Activated CD8-positive, alpha-beta memory T cell treated with anti-CD3 and anti-CD28 coated beads for 4 hours (primary cell): ENCODE measurements at regions not wholly inside any gene's neighbourhood (a gene's known extent, or its start where the extent isn't known, plus 50 kb on each side); places are given as distances from the start of the nearest gene placed in this dataset.

Experiments
- DNase-seq, 2 donors: peaks; one replicate each; pipeline ENCODE4 v3.0.0-alpha.2; 2020; ENCODE audit warnings: low read depth in 2 of 2

- no peak for DNase-seq
These were observed 262.0 kb upstream of the TOPAZ1 start for GRCh38 chr3:43979645-43980044.

- no peak for DNase-seq
These were observed 246.8 kb upstream of the TOPAZ1 start for GRCh38 chr3:43994657-43995546.

GRCh38 chr3:43995547-43996378 is 245.9 kb upstream of the TOPAZ1 start:
- no peak for DNase-seq

GRCh38 chr3:43996379-43997301 is 245.0 kb upstream of the TOPAZ1 start:
- DNase-seq: no peak

GRCh38 chr3:43997316-43997715 is 244.4 kb upstream of the TOPAZ1 start:
- no peak for DNase-seq

- no peak for DNase-seq
These were observed 243.8 kb upstream of the TOPAZ1 start for GRCh38 chr3:43997788-43998369.

GRCh38 chr3:43998370-43998835 is 243.3 kb upstream of the TOPAZ1 start:
- no peak for DNase-seq

- no peak for DNase-seq
These were observed 242.6 kb upstream of the TOPAZ1 start for GRCh38 chr3:43998836-43999727.

- no peak for DNase-seq
These were observed 241.9 kb upstream of the TOPAZ1 start for GRCh38 chr3:43999728-44000319.

- no peak for DNase-seq
These were observed 241.1 kb upstream of the TOPAZ1 start for GRCh38 chr3:44000586-44000985.

GRCh38 chr3:44001072-44001471 is 240.6 kb upstream of the TOPAZ1 start:
- DNase-seq: no peak

- DNase-seq: no peak
These were observed 237.9 kb upstream of the TOPAZ1 start for GRCh38 chr3:44003801-44004200.

GRCh38 chr3:44011680-44012079 is 230.0 kb upstream of the TOPAZ1 start:
- no peak for DNase-seq

- no peak for DNase-seq
These were observed 229.4 kb upstream of the TOPAZ1 start for GRCh38 chr3:44012160-44012899.

GRCh38 chr3:44013967-44014366 is 227.7 kb upstream of the TOPAZ1 start:
- no peak for DNase-seq

- no peak for DNase-seq
These were observed 226.5 kb upstream of the TOPAZ1 start for GRCh38 chr3:44015170-44015569.

GRCh38 chr3:44016818-44017217 is 224.9 kb upstream of the TOPAZ1 start:
- no peak for DNase-seq

- no peak for DNase-seq
These were observed 222.8 kb upstream of the TOPAZ1 start for GRCh38 chr3:44018926-44019325.

GRCh38 chr3:44019736-44020135 is 221.9 kb upstream of the TOPAZ1 start:
- no peak for DNase-seq
